CD14-positive monocyte (primary cell): ENCODE measurements at regions not wholly inside any gene's neighbourhood (a gene's known extent, or its start where the extent isn't known, plus 50 kb on each side); places are given as distances from the start of the nearest gene placed in this dataset.

Source experiments
- DNase-seq, 3 donors: peaks; one replicate each; pipeline ENCODE4 v3.0.0-alpha.2; 2011 to 2022
- H2AFZ ChIP-seq: 2 replicates; pipeline ENCODE4 v1.6.0; 2012; ENCODE audit warnings: mild to moderate bottlenecking, low read depth, low read length, inconsistent platforms; ENCODE audit not compliant: insufficient read depth, poor library complexity, severe bottlenecking
- H3K27ac ChIP-seq, 2 donors: 1 replicate in 1 of 2; 2 replicates in 1 of 2; pipeline ENCODE4 v1.5.1; 2012 to 2013; ENCODE audit warnings: low read length in 2 of 2, control low read depth in 1 of 2, inconsistent platforms in 1 of 2, low read depth in 1 of 2, mild to moderate bottlenecking in 1 of 2
- H3K27me3 ChIP-seq, 2 donors: one replicate each; pipeline versions ENCODE4 v1.6.0 to v1.6.1; 2011 to 2013; ENCODE audit warnings: low read length in 2 of 2; ENCODE audit not compliant: control insufficient read depth in 2 of 2, insufficient read depth in 2 of 2
- H3K36me3 ChIP-seq, 2 donors: replicated peaks in 1 of 2; 1 replicate in 1 of 2; 2 replicates in 1 of 2; pipeline versions ENCODE4 v1.5.1 to v1.6.1; 2012 to 2013; ENCODE audit warnings: low read length in 2 of 2, control low read depth in 1 of 2, inconsistent platforms in 1 of 2, mild to moderate bottlenecking in 1 of 2; ENCODE audit not compliant: insufficient read depth in 2 of 2, control insufficient read depth in 1 of 2
- H3K4me1 ChIP-seq, 2 donors: 1 replicate in 1 of 2; 2 replicates in 1 of 2; pipeline versions ENCODE4 v1.5.1 to v1.6.1; 2012 to 2013; ENCODE audit warnings: low read length in 2 of 2, control low read depth in 1 of 2, inconsistent platforms in 1 of 2, mild to moderate bottlenecking in 1 of 2, moderate library complexity in 1 of 2; ENCODE audit not compliant: insufficient read depth in 2 of 2, control insufficient read depth in 1 of 2
- H3K4me2 ChIP-seq: replicated peaks from 2 replicates; pipeline ENCODE3; 2012; ENCODE audit warnings: low read length, moderate library complexity, mild to moderate bottlenecking; ENCODE audit not compliant: poor library complexity, severe bottlenecking; ENCODE audit errors: extremely low read depth
- H3K4me3 ChIP-seq, 3 experiments: fragments of 200-600 bp in 1 of 3; sonication (generic) in 1 of 3; replicated peaks in 1 of 3; 1 replicate in 2 of 3; 2 replicates in 1 of 3; pipeline ENCODE4 v1.5.1; 2011 to 2013; ENCODE audit warnings: low read length in 3 of 3, mild to moderate bottlenecking in 3 of 3, control low read depth in 2 of 3, low read depth in 2 of 3, inconsistent platforms in 1 of 3, moderate library complexity in 1 of 3
- H3K79me2 ChIP-seq: 2 replicates; pipeline ENCODE4 v1.6.0; 2012; ENCODE audit warnings: mild to moderate bottlenecking, control low read depth, inconsistent platforms, low read length, moderate library complexity; ENCODE audit not compliant: insufficient read depth
- H3K9ac ChIP-seq: 2 replicates; pipeline ENCODE4 v1.6.0; 2017; ENCODE audit warnings: low read length, mild to moderate bottlenecking; ENCODE audit not compliant: insufficient read depth, poor library complexity, severe bottlenecking
- H3K9me3 ChIP-seq, 2 donors: replicated peaks in 1 of 2; 1 replicate in 1 of 2; 2 replicates in 1 of 2; pipeline versions ENCODE4 v1.5.1 to v1.6.1; 2012 to 2013; ENCODE audit warnings: low read length in 2 of 2, control low read depth in 1 of 2; ENCODE audit not compliant: control insufficient read depth in 1 of 2, insufficient read depth in 1 of 2
- H4K20me1 ChIP-seq: 2 replicates; pipeline ENCODE4 v1.6.0; 2012; ENCODE audit warnings: mild to moderate bottlenecking, low read length, control low read depth, moderate library complexity; ENCODE audit not compliant: insufficient read depth
- H3K27ac Mint-ChIP-seq, 7 donors: one replicate each; pipeline ENCODE4 v1.8.0; 2020; ENCODE audit warnings: mild to moderate bottlenecking in 7 of 7, mixed read lengths in 7 of 7, moderate library complexity in 6 of 7, inconsistent platforms in 2 of 7
- H3K27me3 Mint-ChIP-seq, 3 donors: one replicate each; pipeline ENCODE4 v1.8.0; 2021 to 2022; ENCODE audit warnings: low read depth in 3 of 3, mild to moderate bottlenecking in 3 of 3, mixed read lengths in 3 of 3, moderate library complexity in 3 of 3, inconsistent platforms in 1 of 3
- H3K36me3 Mint-ChIP-seq, 2 donors: one replicate each; pipeline ENCODE4 v1.8.0; 2020; ENCODE audit warnings: mixed read lengths in 2 of 2, inconsistent platforms in 1 of 2, mild to moderate bottlenecking in 1 of 2
- H3K4me1 Mint-ChIP-seq: one replicate; pipeline ENCODE4 v1.8.0; 2020; ENCODE audit warnings: mild to moderate bottlenecking, mixed read lengths
- H3K4me3 Mint-ChIP-seq, 2 donors: one replicate each; pipeline ENCODE4 v1.8.0; 2020; ENCODE audit warnings: mild to moderate bottlenecking in 2 of 2, mixed read lengths in 2 of 2, moderate library complexity in 1 of 2
- H3K9me3 Mint-ChIP-seq, 7 donors: one replicate each; pipeline ENCODE4 v1.8.0; 2020 to 2022; ENCODE audit warnings: mixed read lengths in 7 of 7, mild to moderate bottlenecking in 6 of 7, moderate library complexity in 6 of 7, inconsistent platforms in 2 of 7
- whole genome bisulfite sequencing: methylation state at CpG from one replicate; pipeline ENCODE4 v1.1.5; 2013; ENCODE audit warnings: missing lambda C conversion rate; ENCODE audit not compliant: insufficient coverage; 5-methylcytosine and 5-hydroxymethylcytosine counted together
- intact Hi-C, 2 donors: fragments of 100-400 bp; cut with micrococcal nuclease; formaldehyde crosslinking; loops; one replicate each; pipeline versions ENCODE4 v1.15.0 to v1.15.1; 2023
- TF ChIP-seq, protein P1 (sequence below): fragments of 200-600 bp; IDR thresholded peaks from one replicate; pipeline ENCODE4 v1.8.0; 2022; ENCODE audit warnings: antibody characterized with exemption, mild to moderate bottlenecking

GRCh38 chr5:103472830-103473229, 89.8 kb downstream of the NUDT12 start:
- Mint-ChIP-seq H3K36me3 (no peaks in the 10 kb centered on the region), H3K27me3 (no peaks in the 10 kb centered on the region), H3K9me3 (no peaks in the 10 kb centered on the region), H3K4me3 (no peak overlapping the region), H3K4me1 (peaks cover 6% of the 10 kb centered on the region), H3K27ac (no peak overlapping the region)
- intact Hi-C loops, result loop anchor here in 1 of 2 donors (10.0 kb wide), 1 partner anchor 238 kb away; no protein-coding TSS in a partner anchor
- Histone ChIP-seq H4K20me1 (no peaks in the 10 kb centered on the region), H3K4me3 (no peak overlapping the region), H3K9me3 (no peaks in the 10 kb centered on the region), H3K27ac (no peak overlapping the region), H3K9ac (no peak overlapping the region), H3K27me3 (no peaks in the 10 kb centered on the region), H3K36me3 (no peaks in the 10 kb centered on the region), H2AFZ (no peak overlapping the region), H3K79me2 (no peaks in the 10 kb centered on the region), H3K4me1 (peaks cover 6 to 12% of the 10 kb centered on the region in 2 donors), H3K4me2 (no peak overlapping the region)
- no peak for DNase-seq
- TF ChIP-seq, protein P1, sequence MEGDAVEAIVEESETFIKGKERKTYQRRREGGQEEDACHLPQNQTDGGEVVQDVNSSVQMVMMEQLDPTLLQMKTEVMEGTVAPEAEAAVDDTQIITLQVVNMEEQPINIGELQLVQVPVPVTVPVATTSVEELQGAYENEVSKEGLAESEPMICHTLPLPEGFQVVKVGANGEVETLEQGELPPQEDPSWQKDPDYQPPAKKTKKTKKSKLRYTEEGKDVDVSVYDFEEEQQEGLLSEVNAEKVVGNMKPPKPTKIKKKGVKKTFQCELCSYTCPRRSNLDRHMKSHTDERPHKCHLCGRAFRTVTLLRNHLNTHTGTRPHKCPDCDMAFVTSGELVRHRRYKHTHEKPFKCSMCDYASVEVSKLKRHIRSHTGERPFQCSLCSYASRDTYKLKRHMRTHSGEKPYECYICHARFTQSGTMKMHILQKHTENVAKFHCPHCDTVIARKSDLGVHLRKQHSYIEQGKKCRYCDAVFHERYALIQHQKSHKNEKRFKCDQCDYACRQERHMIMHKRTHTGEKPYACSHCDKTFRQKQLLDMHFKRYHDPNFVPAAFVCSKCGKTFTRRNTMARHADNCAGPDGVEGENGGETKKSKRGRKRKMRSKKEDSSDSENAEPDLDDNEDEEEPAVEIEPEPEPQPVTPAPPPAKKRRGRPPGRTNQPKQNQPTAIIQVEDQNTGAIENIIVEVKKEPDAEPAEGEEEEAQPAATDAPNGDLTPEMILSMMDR, result no peak
- no CpG with 5 or more reads among the region's 1 CpG for WGBS

DNA sequence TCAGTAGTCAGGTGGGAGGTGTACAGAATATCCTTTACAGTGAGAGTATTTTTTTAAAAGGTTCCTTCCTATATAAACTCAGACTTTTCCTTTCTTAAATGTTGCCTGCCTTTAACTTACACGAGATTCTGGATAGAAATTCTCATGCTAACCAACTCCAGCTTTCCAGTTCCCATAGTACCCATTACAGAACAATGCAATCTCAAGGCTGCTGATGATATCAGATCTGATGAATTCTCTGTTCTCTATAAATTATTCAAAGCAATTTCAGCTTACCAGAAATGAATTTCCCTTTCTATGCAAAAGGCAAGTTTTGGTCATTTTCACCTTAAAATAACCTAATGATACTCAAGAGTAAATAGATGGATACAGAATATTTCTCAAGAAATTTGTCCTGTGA, 90.3 kb downstream of the NUDT12 start:
- no peak for DNase-seq
- H3K36me3 Mint-ChIP-seq, result no peaks in the 10 kb centered on the region
- peaks cover 6% of the 10 kb centered on the region for H3K4me1 Mint-ChIP-seq
- TF ChIP-seq, protein P1, result no peak
- H3K27ac Mint-ChIP-seq, result no peak overlapping the region
- Histone ChIP-seq H4K20me1 (no peaks in the 10 kb centered on the region), H3K79me2 (no peaks in the 10 kb centered on the region), H3K9ac (no peak overlapping the region), H3K4me2 (no peak overlapping the region), H3K36me3 (no peaks in the 10 kb centered on the region), H3K4me3 (no peak overlapping the region), H2AFZ (no peak overlapping the region), H3K27ac (no peak overlapping the region), H3K27me3 (no peaks in the 10 kb centered on the region), H3K4me1 (peaks cover 6 to 12% of the 10 kb centered on the region in 2 donors), H3K9me3 (no peaks in the 10 kb centered on the region)
- WGBS, result no CpG with 5 or more reads among the region's 1 CpG
- intact Hi-C loops, result loop anchor here in 1 of 2 donors (10.0 kb wide), 1 partner anchor 237 kb away; no protein-coding TSS in a partner anchor
- no peak overlapping the region for H3K4me3 Mint-ChIP-seq
- no peaks in the 10 kb centered on the region for H3K9me3 Mint-ChIP-seq
- H3K27me3 Mint-ChIP-seq, result no peaks in the 10 kb centered on the region
